ENCODE measurements at regions not wholly inside any gene's neighbourhood (a gene's known extent, or its start where the extent isn't known, plus 50 kb on each side); places are given as distances from the start of the nearest gene placed in this dataset.
A peak's percentile ranks its signal among the peaks of the same experiment; 100 is the strongest.

DNA sequence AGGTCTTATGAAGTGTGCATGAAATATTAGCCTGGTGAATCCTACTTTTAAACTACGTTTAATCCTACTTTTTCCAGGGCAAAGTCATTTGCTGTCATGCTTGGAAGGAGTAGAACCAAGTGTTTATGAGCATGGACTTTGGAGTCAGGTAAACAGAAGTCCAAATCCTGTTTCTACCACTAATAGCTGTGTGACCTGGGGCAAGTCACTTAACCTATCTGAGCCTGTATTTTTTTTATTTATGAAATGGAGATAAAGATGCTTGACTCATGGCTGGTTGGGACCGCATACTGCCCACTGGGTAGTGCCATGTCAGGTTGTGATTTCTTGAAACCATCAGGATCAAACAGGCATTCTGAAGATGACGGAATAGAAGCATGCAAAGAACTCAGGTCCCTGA lies 249.6 kb downstream of the BAMBI start:
- no peak for DNase-seq (ENCODE audit: low read depth in 2 of 2)

DNA sequence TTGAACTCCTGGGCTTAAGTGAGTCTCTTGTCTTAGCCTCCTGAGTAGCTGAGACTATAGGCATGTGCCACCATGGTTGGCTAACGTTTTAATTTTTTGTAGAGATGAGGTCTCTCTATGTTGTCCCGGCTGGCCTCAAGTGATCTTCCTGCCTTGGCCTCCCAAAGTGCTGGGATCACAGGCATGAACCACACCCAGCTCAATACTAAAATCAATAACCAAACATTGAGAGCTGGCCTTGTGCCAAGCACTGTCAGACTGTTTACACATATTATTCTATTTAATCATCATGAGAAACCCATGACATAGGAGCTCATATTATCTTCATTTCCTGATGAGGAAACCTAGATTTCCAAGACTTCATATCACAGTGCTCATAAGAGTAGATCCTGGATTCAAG lies 251.2 kb downstream of the BAMBI start:
- no peak for DNase-seq (ENCODE audit: low read depth in 2 of 2)

DNA sequence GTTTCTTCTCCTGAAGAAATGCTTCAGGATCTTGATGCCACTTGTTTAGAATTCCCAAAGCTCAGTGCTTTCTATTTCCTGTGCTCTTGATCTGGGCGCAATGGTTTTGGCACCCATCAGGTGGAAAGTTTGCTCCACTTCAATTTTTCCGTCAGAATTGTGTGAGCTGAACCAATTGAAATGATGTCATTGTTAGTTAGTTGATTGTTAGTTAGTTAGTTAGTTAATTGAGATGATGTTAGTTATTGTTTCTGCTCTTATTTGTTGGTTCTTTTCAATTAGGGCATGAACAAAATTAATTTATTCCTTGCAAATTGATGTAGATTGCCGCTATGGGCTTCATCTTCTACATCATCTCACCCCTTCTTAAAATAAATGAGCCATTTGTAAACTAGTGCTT lies 252.6 kb downstream of the BAMBI start:
- no peak for DNase-seq (ENCODE audit: low read depth in 2 of 2)

DNA sequence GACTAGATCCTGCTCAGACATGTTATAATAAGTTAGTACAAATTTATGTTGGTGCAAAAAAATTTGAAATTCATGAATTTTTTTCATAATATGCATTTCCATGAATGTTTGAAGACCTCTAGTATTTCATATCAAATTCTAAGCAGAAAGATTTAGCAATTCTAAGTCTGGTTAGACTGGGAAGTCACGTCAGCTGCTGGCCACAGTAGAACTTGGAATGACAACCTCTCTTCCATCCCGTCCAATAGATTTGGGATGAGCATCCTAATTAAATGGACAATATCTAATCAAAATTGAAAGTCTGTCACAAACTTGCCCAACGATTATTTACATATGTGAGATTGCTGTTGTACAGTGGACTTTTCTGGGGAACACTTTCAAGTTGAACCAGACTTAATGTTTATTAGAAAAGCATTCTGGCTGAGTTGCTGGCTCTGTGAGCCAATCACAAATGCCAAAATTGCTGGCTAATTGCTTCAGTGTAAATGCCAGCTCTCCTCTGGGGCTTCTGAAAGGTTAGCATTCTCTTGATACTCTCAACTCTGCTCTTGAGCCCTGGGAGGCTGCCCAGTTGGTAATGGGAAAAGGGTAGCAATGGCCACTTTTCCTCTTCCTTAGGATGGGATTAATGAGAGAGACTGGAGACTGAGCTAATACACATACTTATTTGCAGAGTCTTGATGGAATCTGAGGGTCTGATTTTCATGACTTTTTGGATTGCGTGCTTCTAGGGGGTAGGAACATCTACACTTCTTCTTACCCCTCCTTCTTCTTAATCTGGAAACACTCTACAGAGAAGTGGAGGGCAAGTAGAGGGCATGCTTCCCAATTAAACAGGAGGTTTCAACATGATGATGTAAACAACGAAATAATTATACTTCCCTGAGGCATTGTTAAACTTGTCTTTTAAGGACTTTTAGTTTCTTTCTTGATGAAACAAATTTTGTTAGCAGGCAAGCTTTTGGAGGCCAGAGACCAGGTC lies 253.5 kb downstream of the BAMBI start:
- DNase-seq (ENCODE audit: low read depth in 2 of 2) = no peak

- DNase-seq (ENCODE audit: low read depth in 2 of 2) = no peak
These were observed 257.7 kb downstream of the BAMBI start for GRCh38 chr10:28935061-28935460.

DNA sequence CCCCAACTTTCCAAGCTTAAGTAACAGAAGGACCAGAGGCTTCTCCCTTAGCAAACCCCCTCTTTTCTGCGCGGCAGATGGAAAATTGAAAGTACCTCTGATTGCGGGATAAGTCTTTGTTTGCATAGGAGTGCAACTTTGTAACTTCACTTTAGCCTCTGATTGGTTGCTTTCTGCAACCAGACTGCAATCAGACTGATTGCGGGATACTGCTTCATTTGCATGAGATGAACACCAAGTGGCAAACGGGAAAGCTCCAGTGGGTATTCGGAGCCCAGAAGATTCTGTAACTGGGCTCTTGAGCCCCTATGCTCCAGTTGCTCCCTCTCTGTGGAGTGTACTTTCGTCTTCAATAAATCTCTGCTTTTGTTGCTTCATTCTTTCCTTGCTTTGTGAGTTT lies 260.6 kb downstream of the BAMBI start:
- no peak for DNase-seq (ENCODE audit: low read depth in 2 of 2)

DNA sequence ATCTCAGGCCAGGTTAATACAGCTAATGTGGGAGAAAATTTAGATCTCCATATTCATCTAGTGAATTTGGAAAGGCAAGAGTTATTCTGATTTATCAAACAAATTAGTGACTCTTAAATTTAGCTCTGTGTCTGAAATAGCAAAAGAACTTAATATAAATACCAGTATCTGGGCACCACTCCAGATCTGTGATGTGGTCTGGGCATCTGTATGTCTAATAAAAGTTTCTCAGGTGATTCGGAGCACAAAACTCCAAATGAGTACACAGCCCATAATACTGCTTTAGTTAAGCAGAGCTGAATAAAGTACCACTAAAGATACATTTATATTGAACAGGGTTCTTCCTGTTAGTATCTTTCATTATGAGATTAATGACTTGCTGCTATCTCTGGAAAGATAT lies 261.4 kb downstream of the BAMBI start:
- DNase-seq (ENCODE audit: low read depth in 2 of 2) = no peak

GRCh38 chr10:28939281-28940157 lies 262.2 kb downstream of the BAMBI start:
- DNase-seq (ENCODE audit: low read depth in 2 of 2) = peak in 1 of 2 experiments; percentile 39

GRCh38 chr10:28940158-28940888 lies 263.0 kb downstream of the BAMBI start:
- DNase-seq (ENCODE audit: low read depth in 2 of 2) = no peak

GRCh38 chr10:28942012-28942411 lies 264.7 kb downstream of the BAMBI start:
- DNase-seq (ENCODE audit: low read depth in 2 of 2) = no peak

GRCh38 chr10:28945959-28946358 lies 268.6 kb downstream of the BAMBI start:
- no peak for DNase-seq (ENCODE audit: low read depth in 2 of 2)

- peak; percentile 45 to 54 for DNase-seq (ENCODE audit: low read depth in 2 of 2)
These were observed 269.2 kb downstream of the BAMBI start for GRCh38 chr10:28946479-28946878.

DNA sequence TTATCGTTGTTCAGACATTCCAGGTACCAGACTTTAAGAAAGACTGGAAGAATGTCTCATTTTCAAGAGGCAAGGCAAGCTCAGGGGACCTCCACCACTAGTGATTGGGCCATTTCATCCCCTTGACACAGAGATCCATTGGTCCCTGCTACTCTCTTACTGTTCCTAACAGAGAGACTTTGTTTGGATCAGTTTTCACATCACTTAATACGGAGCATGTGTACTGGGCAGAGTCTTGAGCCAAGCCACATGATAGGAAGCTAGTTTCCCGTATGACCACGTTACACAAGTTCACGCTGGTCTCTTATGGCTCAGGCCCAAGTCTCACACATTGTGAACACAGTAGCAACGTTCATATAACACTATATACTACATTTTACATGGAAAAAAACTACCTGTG lies 269.9 kb downstream of the BAMBI start:
- no peak for DNase-seq (ENCODE audit: low read depth in 2 of 2)

DNA sequence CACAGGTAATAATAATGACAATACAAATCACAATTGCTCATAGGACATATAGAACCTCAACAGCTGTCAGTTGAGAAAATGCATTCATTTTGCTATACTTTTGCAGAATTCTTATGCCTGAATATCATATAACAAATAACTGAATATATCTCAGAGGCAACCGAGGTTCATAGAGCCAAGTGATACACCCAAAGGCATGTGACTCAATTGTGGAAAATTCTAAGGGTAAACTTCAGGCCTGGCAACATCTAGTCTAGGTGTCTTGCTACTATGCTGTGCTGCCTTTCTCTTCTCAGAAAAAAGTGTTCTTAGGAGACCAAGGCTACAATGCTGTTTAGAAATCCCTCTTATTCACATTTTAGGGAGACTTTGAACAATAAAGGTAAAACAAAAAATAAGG lies 270.7 kb downstream of the BAMBI start:
- DNase-seq (ENCODE audit: low read depth in 2 of 2) = no peak

GRCh38 chr10:28949005-28950004 lies 272.0 kb downstream of the BAMBI start:
- no peak for DNase-seq (ENCODE audit: low read depth in 2 of 2)

DNA sequence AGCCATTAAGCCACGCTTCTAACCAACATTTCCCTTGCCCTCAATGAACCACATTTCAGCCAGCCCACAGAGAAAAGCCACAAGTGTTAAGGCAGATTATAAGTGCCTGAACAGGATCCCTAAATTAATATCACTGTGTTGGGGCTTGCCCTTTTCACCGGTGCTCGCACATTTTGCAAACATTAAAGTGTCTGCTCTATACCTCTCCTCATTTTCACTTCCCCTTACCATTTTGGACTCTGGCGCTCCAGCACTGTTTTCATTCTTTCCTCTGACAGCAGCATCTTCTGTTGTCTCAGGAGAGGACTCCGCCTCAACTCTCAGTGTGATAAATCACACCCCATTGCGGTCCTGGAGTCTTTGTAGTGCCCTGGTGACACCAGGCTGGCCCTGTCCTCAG lies 274.2 kb downstream of the BAMBI start:
- DNase-seq (ENCODE audit: low read depth in 2 of 2) = no peak

DNA sequence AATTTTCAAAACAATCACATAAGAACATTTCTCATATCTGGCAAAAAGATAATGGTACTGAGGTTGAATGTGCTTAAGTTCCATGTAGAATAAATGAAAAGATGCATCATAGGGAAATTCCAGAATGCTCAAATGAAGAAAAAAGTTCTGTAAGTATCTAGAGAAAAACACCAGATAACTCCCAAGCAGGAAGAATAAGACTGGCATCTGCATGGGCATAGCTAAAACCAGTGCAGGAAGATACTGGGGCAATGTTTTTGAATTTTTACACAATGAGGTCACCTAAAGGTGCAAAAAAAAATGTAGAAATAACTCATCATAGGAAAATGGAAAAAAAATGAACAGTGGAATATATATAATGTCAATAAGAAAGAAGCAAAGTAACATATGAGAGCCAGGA lies 275.2 kb downstream of the BAMBI start:
- DNase-seq (ENCODE audit: low read depth in 2 of 2) = no peak

GRCh38 chr10:28954211-28954610 lies 276.9 kb downstream of the BAMBI start:
- no peak for DNase-seq (ENCODE audit: low read depth in 2 of 2)

- no peak for DNase-seq (ENCODE audit: low read depth in 2 of 2)
These were observed 281.1 kb downstream of the BAMBI start for GRCh38 chr10:28958468-28958867.

- DNase-seq (ENCODE audit: low read depth in 2 of 2) = no peak
These were observed 282.7 kb downstream of the BAMBI start for GRCh38 chr10:28959850-28960501.
